ENCODE measurements at regions not wholly inside any gene's neighbourhood (a gene's known extent, or its start where the extent isn't known, plus 50 kb on each side); places are given as distances from the start of the nearest gene placed in this dataset.

DNA sequence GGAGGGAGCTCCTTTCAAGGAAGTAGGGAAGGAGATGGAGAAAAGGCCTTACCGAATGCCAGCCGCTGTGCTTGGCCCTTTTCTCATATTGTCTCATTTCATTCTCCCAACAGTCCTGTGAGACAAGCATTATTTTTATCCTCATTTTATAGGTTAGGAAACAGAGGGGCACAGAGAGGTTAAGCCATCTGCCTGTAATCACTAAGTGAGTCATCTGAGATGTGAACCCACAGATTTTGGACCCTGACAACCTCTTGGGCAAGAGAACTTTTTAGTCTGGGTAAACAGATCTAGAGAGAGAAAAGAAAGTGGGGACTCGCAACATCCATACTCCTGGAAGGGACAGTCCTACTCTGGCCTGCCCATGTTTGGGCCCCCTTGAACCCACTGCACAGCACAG, 91.7 kb upstream of the LCLAT1 start:
- TF ChIP-seq POLR2A (IDR thresholded peaks at IDR 0.05) (no peak), CTCF (IDR thresholded peaks at IDR 0.05) (no peak)
